ENCODE measurements at regions not wholly inside any gene's neighbourhood (a gene's known extent, or its start where the extent isn't known, plus 50 kb on each side); places are given as distances from the start of the nearest gene placed in this dataset.

DNA sequence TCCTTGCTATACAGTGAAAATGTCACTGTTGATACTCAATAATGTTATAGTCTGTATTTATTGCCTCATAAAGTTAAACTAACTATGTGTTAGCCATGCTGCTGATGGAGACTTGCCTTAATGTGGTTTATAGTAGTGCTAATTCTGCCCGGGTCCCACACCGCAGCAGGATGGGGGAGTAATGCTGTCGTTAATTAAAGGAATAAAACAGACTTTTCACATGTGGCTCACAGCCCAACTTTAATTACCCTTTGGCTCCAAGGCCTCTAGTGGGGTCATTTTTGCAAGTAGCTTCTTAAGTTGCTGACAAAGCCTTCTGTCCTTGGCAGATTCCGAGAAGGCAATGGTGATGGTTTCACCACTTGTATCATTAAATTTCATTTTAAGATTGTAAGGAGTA is 634.3 kb downstream of the TBC1D32 start:
- Histone ChIP-seq H3K4me3 (ENCODE audit: low read length) (no peak overlapping the region), H3K27ac (ENCODE audit: low read length) (no peak overlapping the region), H3K36me3 (ENCODE audit: insufficient read depth, low read depth, low read length) (no peaks in the 10 kb centered on the region), H3K9ac (ENCODE audit: low read depth, low read length) (no peak overlapping the region), H3K4me1 (ENCODE audit: insufficient read depth, low read length) (no peaks in the 10 kb centered on the region), H3K9me3 (ENCODE audit: insufficient read depth, low read depth, low read length) (no peaks in the 10 kb centered on the region), H3K27me3 (ENCODE audit: insufficient read depth, low read length) (no peaks in the 10 kb centered on the region)

DNA sequence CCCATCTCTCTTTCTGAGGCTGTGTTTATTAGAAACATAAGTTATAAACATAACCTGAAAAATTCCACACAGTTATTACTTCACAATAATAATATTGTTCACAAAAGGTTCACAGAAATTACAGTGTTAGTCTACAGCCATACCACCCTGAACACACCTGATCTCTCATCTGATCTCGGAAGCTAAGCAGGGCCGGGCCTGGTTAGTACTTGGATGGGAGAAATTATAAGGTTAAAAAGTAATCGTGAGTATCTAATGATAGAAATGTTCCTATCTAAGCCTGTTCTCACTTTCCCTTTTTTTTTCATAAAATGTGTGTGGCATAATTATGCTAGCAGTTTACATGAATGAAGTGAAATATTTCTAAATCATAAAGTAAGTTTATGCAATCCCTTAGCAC is 647.8 kb downstream of the TBC1D32 start:
- Histone ChIP-seq H3K27me3 (ENCODE audit: insufficient read depth, low read length) (no peaks in the 10 kb centered on the region), H3K27ac (ENCODE audit: low read length) (no peak overlapping the region), H3K9ac (ENCODE audit: low read depth, low read length) (no peak overlapping the region), H3K4me1 (ENCODE audit: insufficient read depth, low read length) (no peaks in the 10 kb centered on the region), H3K36me3 (ENCODE audit: insufficient read depth, low read depth, low read length) (no peaks in the 10 kb centered on the region), H3K9me3 (ENCODE audit: insufficient read depth, low read depth, low read length) (no peaks in the 10 kb centered on the region), H3K4me3 (ENCODE audit: low read length) (no peak overlapping the region)

DNA sequence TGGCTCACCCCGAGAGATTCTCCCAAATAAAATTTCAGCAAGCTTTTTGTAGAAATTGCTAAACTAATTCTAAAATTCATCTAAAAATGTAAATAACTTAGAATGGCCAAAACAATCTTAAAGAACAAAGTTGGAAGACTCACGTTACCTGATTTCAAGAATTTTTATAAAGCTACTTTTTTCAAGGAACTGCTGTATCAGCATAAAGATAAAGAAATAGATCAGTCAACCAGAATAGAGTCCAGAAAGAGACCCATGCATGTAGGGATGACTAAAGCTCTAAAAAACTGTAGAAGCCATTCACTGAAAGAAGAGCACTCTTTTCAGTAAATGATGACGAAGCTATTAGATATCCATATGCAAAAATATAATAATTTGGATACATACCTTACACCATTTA is 652.1 kb downstream of the TBC1D32 start:
- Histone ChIP-seq H3K9ac (ENCODE audit: low read depth, low read length) (no peak overlapping the region), H3K4me1 (ENCODE audit: insufficient read depth, low read length) (no peaks in the 10 kb centered on the region), H3K36me3 (ENCODE audit: insufficient read depth, low read depth, low read length) (no peaks in the 10 kb centered on the region), H3K9me3 (ENCODE audit: insufficient read depth, low read depth, low read length) (no peaks in the 10 kb centered on the region), H3K4me3 (ENCODE audit: low read length) (no peak overlapping the region), H3K27ac (ENCODE audit: low read length) (no peak overlapping the region), H3K27me3 (ENCODE audit: insufficient read depth, low read length) (no peaks in the 10 kb centered on the region)

DNA sequence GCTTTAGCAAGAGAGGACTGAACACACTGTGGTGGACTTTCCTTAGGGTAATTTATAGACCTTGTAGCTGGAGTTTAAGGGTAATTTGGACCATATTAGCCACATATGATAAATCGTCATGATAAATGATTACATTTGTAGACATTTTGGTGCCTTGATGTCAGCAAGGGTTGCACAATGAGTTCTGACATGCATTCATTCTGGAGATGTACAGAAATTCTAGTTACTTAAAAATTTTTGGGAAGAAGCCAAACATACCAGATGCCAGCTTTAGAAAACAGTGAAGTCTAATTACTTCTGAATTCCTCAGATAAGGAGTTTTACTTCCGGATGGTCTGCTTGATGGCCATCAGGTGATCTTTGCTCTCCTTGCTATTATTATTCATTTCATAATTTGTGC is 653.1 kb downstream of the TBC1D32 start:
- Histone ChIP-seq H3K9ac (ENCODE audit: low read depth, low read length) (no peak overlapping the region), H3K27ac (ENCODE audit: low read length) (no peak overlapping the region), H3K36me3 (ENCODE audit: insufficient read depth, low read depth, low read length) (no peaks in the 10 kb centered on the region), H3K27me3 (ENCODE audit: insufficient read depth, low read length) (no peaks in the 10 kb centered on the region), H3K4me3 (ENCODE audit: low read length) (no peak overlapping the region), H3K9me3 (ENCODE audit: insufficient read depth, low read depth, low read length) (no peaks in the 10 kb centered on the region), H3K4me1 (ENCODE audit: insufficient read depth, low read length) (no peaks in the 10 kb centered on the region)

DNA sequence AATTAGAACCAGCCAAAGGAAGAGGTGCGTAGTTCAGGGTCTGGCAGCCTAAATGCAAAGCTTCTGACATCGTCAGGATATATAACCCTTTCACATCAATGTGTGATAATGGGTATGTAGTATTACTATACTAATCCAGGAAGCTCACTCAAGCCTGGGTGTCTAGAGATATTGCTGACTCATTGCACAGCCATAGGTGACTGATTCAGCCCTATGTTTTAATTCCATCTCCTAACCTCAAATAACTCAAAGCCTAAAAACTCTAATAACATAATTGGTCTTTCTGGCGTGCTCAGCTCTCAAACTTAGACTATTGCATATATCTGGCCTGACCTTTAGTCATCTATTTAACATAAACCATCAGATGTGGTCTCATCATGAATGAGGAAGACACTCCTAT is 658.4 kb downstream of the TBC1D32 start:
- H3K4me1 ChIP-seq (ENCODE audit: insufficient read depth, low read length), result no peaks in the 10 kb centered on the region
- H3K27me3 ChIP-seq (ENCODE audit: insufficient read depth, low read length), result no peaks in the 10 kb centered on the region
- H3K9me3 ChIP-seq (ENCODE audit: insufficient read depth, low read depth, low read length), result no peaks in the 10 kb centered on the region
- H3K9ac ChIP-seq (ENCODE audit: low read depth, low read length), result no peak overlapping the region
- no peaks in the 10 kb centered on the region for H3K36me3 ChIP-seq (ENCODE audit: insufficient read depth, low read depth, low read length)
- H3K27ac ChIP-seq (ENCODE audit: low read length), result no peak overlapping the region
- H3K4me3 ChIP-seq (ENCODE audit: low read length), result no peak overlapping the region

DNA sequence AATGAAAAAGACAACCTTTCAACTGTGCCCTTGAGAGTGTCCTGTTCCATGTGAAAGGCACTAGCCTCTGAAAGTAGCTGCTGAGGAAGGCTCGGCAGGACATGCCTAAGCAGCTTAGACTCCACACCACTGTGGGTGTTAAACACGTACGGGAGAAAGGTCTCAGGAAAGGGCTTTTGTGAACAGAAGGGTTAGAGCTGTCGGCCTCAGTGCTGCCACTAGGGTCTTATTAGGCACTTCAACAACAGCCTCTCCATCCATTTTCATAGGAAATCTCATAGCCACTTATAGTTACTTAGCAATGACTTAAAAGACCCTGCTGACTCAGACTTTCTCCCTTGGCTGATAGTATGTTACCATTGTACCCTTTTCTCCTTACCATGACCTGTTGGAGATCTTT is 662.8 kb downstream of the TBC1D32 start:
- H3K9me3 ChIP-seq (ENCODE audit: insufficient read depth, low read depth, low read length), result peaks cover 2% of the 10 kb centered on the region
- no peaks in the 10 kb centered on the region for H3K27me3 ChIP-seq (ENCODE audit: insufficient read depth, low read length)
- no peaks in the 10 kb centered on the region for H3K36me3 ChIP-seq (ENCODE audit: insufficient read depth, low read depth, low read length)
- H3K27ac ChIP-seq (ENCODE audit: low read length), result no peak overlapping the region
- H3K9ac ChIP-seq (ENCODE audit: low read depth, low read length), result no peak overlapping the region
- no peaks in the 10 kb centered on the region for H3K4me1 ChIP-seq (ENCODE audit: insufficient read depth, low read length)
- H3K4me3 ChIP-seq (ENCODE audit: low read length), result no peak overlapping the region

DNA sequence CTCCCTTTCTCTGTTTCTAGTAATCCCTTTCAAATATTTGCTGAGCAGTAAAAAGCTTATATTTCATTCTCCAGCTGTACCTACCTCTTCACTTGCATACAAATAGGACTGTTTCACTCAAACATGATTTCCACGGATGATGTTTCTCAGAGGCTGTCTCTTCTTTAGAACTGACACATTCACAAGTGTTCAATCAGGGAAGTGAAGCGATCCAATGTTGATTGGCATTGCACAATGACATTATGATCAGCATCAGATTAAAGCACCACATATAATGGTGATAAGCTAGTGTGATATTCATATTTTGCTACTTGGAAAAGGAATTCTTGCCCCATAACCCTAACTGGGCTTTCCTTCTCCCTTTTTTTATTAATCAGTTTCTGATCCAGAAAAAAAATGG is 681.8 kb downstream of the TBC1D32 start:
- Histone ChIP-seq H3K27me3 (ENCODE audit: insufficient read depth, low read length) (no peaks in the 10 kb centered on the region), H3K27ac (ENCODE audit: low read length) (no peak overlapping the region), H3K36me3 (ENCODE audit: insufficient read depth, low read depth, low read length) (no peaks in the 10 kb centered on the region), H3K9ac (ENCODE audit: low read depth, low read length) (no peak overlapping the region), H3K4me1 (ENCODE audit: insufficient read depth, low read length) (no peaks in the 10 kb centered on the region), H3K4me3 (ENCODE audit: low read length) (no peak overlapping the region), H3K9me3 (ENCODE audit: insufficient read depth, low read depth, low read length) (no peaks in the 10 kb centered on the region; the same call in 1 of the 2 replicates)

DNA sequence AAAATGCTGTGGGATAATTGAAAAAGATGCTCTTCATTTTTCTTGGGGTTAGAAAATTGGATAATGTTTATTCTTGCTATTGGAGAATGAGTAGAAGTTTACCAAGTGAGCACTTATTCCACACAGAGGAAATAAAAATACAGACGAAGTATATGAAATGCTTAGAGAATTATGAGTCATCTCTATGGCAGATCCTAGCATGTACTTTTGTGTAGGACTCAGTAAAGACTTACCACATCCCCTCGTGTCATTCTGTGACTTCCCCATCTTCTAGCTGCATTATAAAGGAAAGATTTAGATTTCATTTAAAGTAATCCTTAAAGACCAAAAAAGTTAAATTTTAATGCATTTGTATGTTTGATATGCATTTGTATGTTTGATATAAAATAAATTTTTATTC is 685.6 kb downstream of the TBC1D32 start:
- no peak overlapping the region for H3K9ac ChIP-seq (ENCODE audit: low read depth, low read length)
- no peak overlapping the region for H3K4me3 ChIP-seq (ENCODE audit: low read length)
- no peaks in the 10 kb centered on the region for H3K4me1 ChIP-seq (ENCODE audit: insufficient read depth, low read length)
- H3K9me3 ChIP-seq (ENCODE audit: insufficient read depth, low read depth, low read length), result no peaks in the 10 kb centered on the region; the same call in none of the 2 replicates
- no peak overlapping the region for H3K27ac ChIP-seq (ENCODE audit: low read length)
- no peaks in the 10 kb centered on the region for H3K36me3 ChIP-seq (ENCODE audit: insufficient read depth, low read depth, low read length)
- H3K27me3 ChIP-seq (ENCODE audit: insufficient read depth, low read length), result no peaks in the 10 kb centered on the region

DNA sequence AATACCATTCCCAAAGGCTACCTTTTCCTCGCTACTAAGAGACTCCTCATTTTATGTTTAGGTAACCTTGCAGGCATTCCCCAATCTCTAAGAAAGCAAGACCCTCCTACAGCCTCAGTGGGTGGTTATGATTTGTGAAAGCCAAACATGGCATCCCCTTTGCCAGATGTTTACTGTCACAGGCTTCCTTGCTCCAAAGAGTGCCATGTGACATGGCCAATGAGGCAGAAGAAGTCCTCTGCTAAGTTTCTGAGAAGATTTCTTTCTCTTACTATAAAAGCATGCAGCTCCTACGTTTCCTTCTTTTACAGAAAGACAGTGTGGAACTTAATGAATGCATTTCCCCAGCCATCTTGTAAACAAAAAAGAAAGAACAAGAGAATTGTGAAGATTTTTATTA is 688.2 kb downstream of the TBC1D32 start:
- Histone ChIP-seq H3K9me3 (ENCODE audit: insufficient read depth, low read depth, low read length) (no peaks in the 10 kb centered on the region; the same call in none of the 2 replicates), H3K27ac (ENCODE audit: low read length) (no peak overlapping the region), H3K4me3 (ENCODE audit: low read length) (no peak overlapping the region), H3K4me1 (ENCODE audit: insufficient read depth, low read length) (no peaks in the 10 kb centered on the region), H3K9ac (ENCODE audit: low read depth, low read length) (no peak overlapping the region), H3K36me3 (ENCODE audit: insufficient read depth, low read depth, low read length) (no peaks in the 10 kb centered on the region), H3K27me3 (ENCODE audit: insufficient read depth, low read length) (no peaks in the 10 kb centered on the region)

DNA sequence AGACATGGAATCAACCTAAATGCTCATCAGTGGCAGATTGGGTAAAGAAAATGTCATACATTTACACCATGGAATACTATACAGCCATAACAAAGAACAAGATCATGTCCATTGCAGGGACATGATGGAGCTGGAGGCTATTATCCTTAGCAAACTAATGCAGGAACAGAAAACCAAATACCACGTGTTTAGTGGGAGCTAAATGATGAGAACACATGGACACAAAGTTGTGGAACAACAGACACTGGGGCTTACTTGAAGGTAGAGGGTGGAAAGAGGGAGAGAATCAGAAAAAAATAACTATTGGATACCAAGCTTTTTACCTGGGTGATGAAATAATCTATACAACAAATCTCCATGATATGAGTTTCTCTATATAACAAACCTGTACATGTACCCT is 701.3 kb downstream of the TBC1D32 start:
- no peaks in the 10 kb centered on the region for H3K36me3 ChIP-seq (ENCODE audit: insufficient read depth, low read depth, low read length)
- H3K9me3 ChIP-seq (ENCODE audit: insufficient read depth, low read depth, low read length), result no peaks in the 10 kb centered on the region
- no peaks in the 10 kb centered on the region for H3K4me1 ChIP-seq (ENCODE audit: insufficient read depth, low read length)
- H3K27me3 ChIP-seq (ENCODE audit: insufficient read depth, low read length), result no peaks in the 10 kb centered on the region
- no peak overlapping the region for H3K4me3 ChIP-seq (ENCODE audit: low read length)
- no peak overlapping the region for H3K27ac ChIP-seq (ENCODE audit: low read length)
- no peak overlapping the region for H3K9ac ChIP-seq (ENCODE audit: low read depth, low read length)

DNA sequence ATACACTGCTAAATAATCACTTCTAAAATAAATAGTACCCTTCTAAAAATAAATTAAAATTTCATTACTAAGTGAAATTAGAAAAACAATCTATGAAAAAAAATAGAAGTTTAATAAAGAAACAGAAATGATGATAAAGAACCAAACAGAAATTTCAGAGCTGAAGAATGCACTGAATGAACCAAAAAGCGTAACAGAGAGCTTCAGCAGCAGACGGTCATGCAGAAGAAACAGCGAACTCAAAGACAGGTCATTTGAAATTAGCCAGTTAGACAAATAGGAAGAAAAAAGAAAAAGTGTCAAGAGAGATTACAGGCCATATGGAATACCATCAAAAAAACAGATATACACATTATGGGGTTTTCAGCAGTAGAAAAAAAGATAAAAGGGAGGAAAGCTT is 706.7 kb downstream of the TBC1D32 start:
- no peaks in the 10 kb centered on the region for H3K27me3 ChIP-seq (ENCODE audit: insufficient read depth, low read length)
- no peaks in the 10 kb centered on the region for H3K4me1 ChIP-seq (ENCODE audit: insufficient read depth, low read length)
- no peaks in the 10 kb centered on the region for H3K36me3 ChIP-seq (ENCODE audit: insufficient read depth, low read depth, low read length)
- H3K9ac ChIP-seq (ENCODE audit: low read depth, low read length), result no peak overlapping the region
- H3K4me3 ChIP-seq (ENCODE audit: low read length), result no peak overlapping the region
- H3K27ac ChIP-seq (ENCODE audit: low read length), result no peak overlapping the region
- H3K9me3 ChIP-seq (ENCODE audit: insufficient read depth, low read depth, low read length), result no peaks in the 10 kb centered on the region

DNA sequence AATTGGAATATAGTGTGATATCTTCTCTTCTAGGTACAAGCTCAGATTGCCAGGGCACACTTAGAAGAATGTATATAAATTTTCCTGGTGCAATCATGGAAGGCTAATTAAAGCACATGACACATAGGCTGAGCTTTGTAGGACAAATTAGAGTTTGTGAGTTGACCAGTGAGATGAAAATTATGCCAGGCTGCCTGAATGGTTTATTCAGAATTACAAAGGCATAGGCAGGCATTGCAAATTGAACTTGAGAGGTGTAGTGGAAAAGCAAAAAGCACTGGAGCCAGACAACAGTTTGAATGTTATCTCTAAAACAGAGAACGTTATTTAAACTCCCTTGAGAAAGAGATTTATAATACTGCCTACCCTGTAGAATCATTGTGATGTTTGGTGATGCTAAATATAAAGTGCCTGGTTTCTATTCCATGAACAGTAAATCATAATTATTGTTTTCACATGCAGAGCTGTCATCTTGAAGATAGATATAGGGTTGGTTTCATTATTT is 712.1 kb downstream of the TBC1D32 start:
- H3K9me3 ChIP-seq (ENCODE audit: insufficient read depth, low read depth, low read length), result no peaks in the 10 kb centered on the region
- H3K27me3 ChIP-seq (ENCODE audit: insufficient read depth, low read length), result no peaks in the 10 kb centered on the region
- H3K9ac ChIP-seq (ENCODE audit: low read depth, low read length), result no peak overlapping the region
- H3K27ac ChIP-seq (ENCODE audit: low read length), result no peak overlapping the region
- no peak overlapping the region for H3K4me3 ChIP-seq (ENCODE audit: low read length)
- H3K4me1 ChIP-seq (ENCODE audit: insufficient read depth, low read length), result peaks cover 3% of the 10 kb centered on the region; the same call in 1 of the 2 replicates
- H3K36me3 ChIP-seq (ENCODE audit: insufficient read depth, low read depth, low read length), result no peaks in the 10 kb centered on the region

DNA sequence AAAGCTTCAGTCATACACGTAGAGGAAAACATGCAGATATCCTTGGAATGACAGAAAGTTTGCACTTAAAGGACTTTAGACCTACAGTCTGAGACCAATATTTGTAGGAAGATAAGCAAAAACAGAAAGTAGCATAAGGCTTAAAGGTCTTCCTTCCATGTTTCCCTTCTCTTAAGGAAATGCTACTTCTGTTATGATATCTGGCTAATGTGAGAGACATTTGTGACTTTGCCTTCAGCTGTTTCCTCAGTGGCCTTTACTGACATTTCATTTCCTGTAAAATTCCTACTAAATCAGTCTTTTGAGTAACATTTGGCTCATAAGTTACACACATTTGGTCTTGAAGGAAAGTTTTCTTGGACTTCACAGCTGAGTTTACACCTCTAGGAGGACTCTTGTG is 713.4 kb downstream of the TBC1D32 start:
- Histone ChIP-seq H3K4me3 (ENCODE audit: low read length) (no peak overlapping the region), H3K27me3 (ENCODE audit: insufficient read depth, low read length) (no peaks in the 10 kb centered on the region), H3K4me1 (ENCODE audit: insufficient read depth, low read length) (peaks cover 3% of the 10 kb centered on the region; the same call in 1 of the 2 replicates), H3K27ac (ENCODE audit: low read length) (no peak overlapping the region), H3K9ac (ENCODE audit: low read depth, low read length) (no peak overlapping the region), H3K36me3 (ENCODE audit: insufficient read depth, low read depth, low read length) (no peaks in the 10 kb centered on the region), H3K9me3 (ENCODE audit: insufficient read depth, low read depth, low read length) (no peaks in the 10 kb centered on the region)
